ENCODE measurements at regions not wholly inside any gene's neighbourhood (a gene's known extent, or its start where the extent isn't known, plus 50 kb on each side); places are given as distances from the start of the nearest gene placed in this dataset.

DNA sequence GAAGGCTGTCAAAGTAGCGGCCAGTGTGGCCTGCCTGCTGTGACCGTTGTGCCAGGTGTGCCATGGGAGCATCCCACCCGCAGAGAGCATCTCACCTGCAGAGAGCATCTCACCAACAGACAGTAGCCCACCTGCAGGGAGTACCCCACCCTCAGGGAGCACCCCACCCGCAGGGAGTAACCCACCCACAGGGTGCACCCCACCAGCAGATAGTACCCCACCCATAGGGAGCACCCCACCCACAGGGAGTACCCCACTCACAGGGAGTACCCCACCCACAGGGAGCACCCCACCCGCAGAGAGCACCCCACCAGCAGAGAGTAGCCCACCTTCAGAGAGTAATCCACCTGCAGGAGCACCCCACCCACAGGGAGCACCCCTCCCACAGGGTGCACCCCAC, 476.5 kb downstream of the TCERG1L start:
- 81% methylated on average over 5 of the region's 5 CpGs; no CpG with 5 or more reads in 1 of the 2 donors for WGBS, 2 donors (ENCODE audit: low coverage in 1 of 2)
- in situ Hi-C loops (cut with MboI; ENCODE audit: low pct_ligation_motif_present in 1 of 4, low pct_unique_long_range_greater_than_20kb in 1 of 4, low sequenced_read_pairs in 3 of 4): no loop called here
- intact Hi-C loops (cut with DNase I; ENCODE audit: low total_unique reads): no loop called here

DNA sequence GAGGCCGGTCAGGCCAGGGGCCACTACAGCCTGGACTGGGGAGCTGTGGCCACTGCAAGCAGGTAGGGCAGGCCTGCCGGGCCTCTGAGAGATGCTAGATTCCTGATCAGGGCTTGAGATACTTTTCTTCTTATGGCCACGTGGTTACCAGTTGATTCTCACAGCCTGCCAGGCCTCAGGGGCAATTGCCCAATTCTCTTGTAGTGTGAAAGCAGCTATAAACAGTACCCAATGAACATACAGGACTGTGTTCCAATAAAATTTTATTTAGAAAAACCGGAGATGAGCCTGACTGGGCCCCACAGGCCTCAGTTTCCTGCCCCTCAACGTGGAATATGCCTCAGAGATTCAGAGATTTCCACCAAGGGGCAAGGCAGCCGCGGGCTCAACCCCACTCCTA, 475.2 kb downstream of the TCERG1L start:
- TF ChIP-seq POLR2A (IDR thresholded peaks at IDR 0.05) (no peak), EP300 (IDR thresholded peaks at IDR 0.05; ENCODE audit: low read depth) (no peak), POLR2AphosphoS5 (IDR thresholded peaks at IDR 0.05) (no peak)
- TF ChIP-seq, protein P1, sequence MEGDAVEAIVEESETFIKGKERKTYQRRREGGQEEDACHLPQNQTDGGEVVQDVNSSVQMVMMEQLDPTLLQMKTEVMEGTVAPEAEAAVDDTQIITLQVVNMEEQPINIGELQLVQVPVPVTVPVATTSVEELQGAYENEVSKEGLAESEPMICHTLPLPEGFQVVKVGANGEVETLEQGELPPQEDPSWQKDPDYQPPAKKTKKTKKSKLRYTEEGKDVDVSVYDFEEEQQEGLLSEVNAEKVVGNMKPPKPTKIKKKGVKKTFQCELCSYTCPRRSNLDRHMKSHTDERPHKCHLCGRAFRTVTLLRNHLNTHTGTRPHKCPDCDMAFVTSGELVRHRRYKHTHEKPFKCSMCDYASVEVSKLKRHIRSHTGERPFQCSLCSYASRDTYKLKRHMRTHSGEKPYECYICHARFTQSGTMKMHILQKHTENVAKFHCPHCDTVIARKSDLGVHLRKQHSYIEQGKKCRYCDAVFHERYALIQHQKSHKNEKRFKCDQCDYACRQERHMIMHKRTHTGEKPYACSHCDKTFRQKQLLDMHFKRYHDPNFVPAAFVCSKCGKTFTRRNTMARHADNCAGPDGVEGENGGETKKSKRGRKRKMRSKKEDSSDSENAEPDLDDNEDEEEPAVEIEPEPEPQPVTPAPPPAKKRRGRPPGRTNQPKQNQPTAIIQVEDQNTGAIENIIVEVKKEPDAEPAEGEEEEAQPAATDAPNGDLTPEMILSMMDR (IDR thresholded peaks at IDR 0.05): no peak
- in situ Hi-C loops (cut with MboI; ENCODE audit: low pct_ligation_motif_present in 1 of 4, low pct_unique_long_range_greater_than_20kb in 1 of 4, low sequenced_read_pairs in 3 of 4): no loop called here
- H3K9me3 ChIP-seq: no peaks in the 10 kb centered on the region
- intact Hi-C loops (cut with DNase I; ENCODE audit: low total_unique reads): no loop called here
- DNase-seq: no peak
- H3K27me3 ChIP-seq: no peaks in the 10 kb centered on the region
- H3K36me3 ChIP-seq: no peaks in the 10 kb centered on the region
- no peaks in the 10 kb centered on the region for H3K4me1 ChIP-seq
- 60 to 62% methylated on average over 2 to 7 of the region's 7 CpGs for WGBS, 2 donors (ENCODE audit: low coverage in 1 of 2)
- no peak overlapping the region for H3K4me3 ChIP-seq
- H3K27ac ChIP-seq: no peak overlapping the region

More for the DNA sequence above, 476.5 kb downstream of the TCERG1L start:
- no peak for DNase-seq
- Histone ChIP-seq H3K9me3 (no peaks in the 10 kb centered on the region), H3K27ac (no peak overlapping the region), H3K36me3 (no peaks in the 10 kb centered on the region), H3K4me3 (no peak overlapping the region), H3K4me1 (no peaks in the 10 kb centered on the region), H3K27me3 (no peaks in the 10 kb centered on the region)
- TF ChIP-seq EP300 (IDR thresholded peaks at IDR 0.05; ENCODE audit: low read depth): no peak
- TF ChIP-seq, protein P1 (IDR thresholded peaks at IDR 0.05): no peak
- TF ChIP-seq POLR2A (IDR thresholded peaks at IDR 0.05): no peak
- no peak for TF ChIP-seq POLR2AphosphoS5 (IDR thresholded peaks at IDR 0.05)

DNA sequence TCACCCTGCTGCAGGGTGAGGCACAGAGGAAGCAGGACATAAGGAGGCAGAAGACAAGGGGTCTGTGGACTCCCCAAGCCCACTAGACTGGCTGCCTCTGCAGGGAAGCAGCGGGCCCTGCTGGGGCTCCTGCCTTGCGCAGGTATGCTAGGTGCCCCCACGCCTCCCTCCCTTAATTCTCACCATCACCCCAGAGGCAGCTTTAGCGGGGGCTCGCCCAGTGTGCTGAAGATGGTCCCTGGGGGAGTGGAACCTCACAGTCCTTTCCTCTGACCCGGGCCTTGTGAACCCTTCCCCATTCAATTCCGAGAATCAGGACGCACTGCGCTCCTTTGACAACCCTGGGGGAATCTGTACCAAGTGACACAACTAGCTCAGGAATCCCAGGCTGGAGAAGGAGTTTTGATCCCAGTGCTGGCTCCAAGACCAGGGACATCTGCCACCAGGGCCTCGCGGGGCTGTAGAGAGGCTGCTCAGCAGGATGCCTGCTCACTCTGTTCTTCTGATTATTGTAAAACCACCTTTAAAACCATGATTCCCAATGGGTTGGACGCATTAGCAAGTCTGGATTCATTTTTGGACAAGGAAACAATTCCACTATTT, 468.4 kb downstream of the TCERG1L start:
- intact Hi-C loops (cut with DNase I; ENCODE audit: low total_unique reads) (no loop called here), in situ Hi-C loops (cut with MboI; ENCODE audit: low pct_ligation_motif_present in 1 of 4, low pct_unique_long_range_greater_than_20kb in 1 of 4, low sequenced_read_pairs in 3 of 4) (no loop called here)
- no peaks in the 10 kb centered on the region for H3K4me1 ChIP-seq
- DNase-seq: no peak
- H3K27me3 ChIP-seq: no peaks in the 10 kb centered on the region
- H3K4me3 ChIP-seq: no peak overlapping the region
- 50 to 73% methylated on average over 1 to 12 of the region's 12 CpGs for WGBS, 2 donors (ENCODE audit: low coverage in 1 of 2)
- H3K27ac ChIP-seq: no peak overlapping the region
- no peaks in the 10 kb centered on the region for H3K36me3 ChIP-seq
- TF ChIP-seq, protein P1 (IDR thresholded peaks at IDR 0.05): no peak
- TF ChIP-seq POLR2AphosphoS5 (IDR thresholded peaks at IDR 0.05): no peak
- no peak for TF ChIP-seq EP300 (IDR thresholded peaks at IDR 0.05; ENCODE audit: low read depth)
- no peak for TF ChIP-seq POLR2A (IDR thresholded peaks at IDR 0.05)
- H3K9me3 ChIP-seq: no peaks in the 10 kb centered on the region

DNA sequence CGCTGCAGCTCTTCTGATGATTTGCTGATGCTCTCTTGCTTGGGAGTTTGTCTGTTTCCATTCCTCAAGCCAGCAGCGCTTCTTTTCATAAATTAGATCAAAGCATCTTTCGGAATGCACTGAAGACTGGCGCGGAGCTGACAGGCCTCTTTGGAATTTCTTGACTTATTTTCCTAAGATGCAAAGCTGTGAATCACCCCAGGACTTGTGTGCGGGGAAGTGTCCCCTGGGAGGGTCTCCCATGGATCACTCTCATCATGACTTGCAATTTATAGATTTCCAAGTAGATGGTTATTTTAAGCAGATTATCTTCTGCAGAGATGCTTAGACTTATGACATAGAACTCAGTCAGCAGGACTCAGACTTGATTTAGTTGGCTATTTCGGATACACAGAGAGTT, 467.2 kb downstream of the TCERG1L start:
- DNase-seq: no peak
- no peak for TF ChIP-seq EP300 (IDR thresholded peaks at IDR 0.05; ENCODE audit: low read depth)
- H3K27ac ChIP-seq: no peak overlapping the region
- H3K36me3 ChIP-seq: no peaks in the 10 kb centered on the region
- no peaks in the 10 kb centered on the region for H3K27me3 ChIP-seq
- in situ Hi-C loops (cut with MboI; ENCODE audit: low pct_ligation_motif_present in 1 of 4, low pct_unique_long_range_greater_than_20kb in 1 of 4, low sequenced_read_pairs in 3 of 4) (no loop called here), intact Hi-C loops (cut with DNase I; ENCODE audit: low total_unique reads) (no loop called here)
- H3K9me3 ChIP-seq: no peaks in the 10 kb centered on the region
- no peak overlapping the region for H3K4me3 ChIP-seq
- 74 to 75% methylated on average over 4 to 7 of the region's 7 CpGs for WGBS, 2 donors (ENCODE audit: low coverage in 1 of 2)
- no peaks in the 10 kb centered on the region for H3K4me1 ChIP-seq

DNA sequence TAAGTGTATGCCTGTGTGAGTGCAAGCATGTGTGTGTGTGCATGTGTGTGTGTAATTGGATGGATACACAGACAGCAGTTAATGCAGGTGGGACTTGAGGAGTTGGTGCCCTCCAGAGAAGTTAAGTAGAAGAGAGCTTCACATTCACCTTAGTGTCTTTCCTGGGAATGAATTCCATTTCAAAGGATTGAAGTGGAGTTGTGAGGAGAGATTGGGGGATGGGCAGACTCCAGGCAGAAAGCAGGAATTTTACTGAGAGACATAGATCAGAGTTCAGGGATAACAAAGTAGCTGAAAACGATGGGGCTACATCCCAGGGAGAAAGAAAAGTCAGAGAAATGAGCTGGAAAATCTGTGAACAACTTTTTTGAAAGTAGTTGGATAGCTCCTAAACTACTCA, 464.4 kb downstream of the TCERG1L start:
- H3K27ac ChIP-seq: no peak overlapping the region

More for the DNA sequence above, 464.4 kb downstream of the TCERG1L start:
- intact Hi-C loops (cut with DNase I; ENCODE audit: low total_unique reads): no loop called here
- in situ Hi-C loops (cut with MboI; ENCODE audit: low pct_ligation_motif_present in 1 of 4, low pct_unique_long_range_greater_than_20kb in 1 of 4, low sequenced_read_pairs in 3 of 4): no loop called here
- Histone ChIP-seq H3K9me3 (no peaks in the 10 kb centered on the region), H3K27me3 (no peaks in the 10 kb centered on the region), H3K4me1 (no peaks in the 10 kb centered on the region), H3K36me3 (no peaks in the 10 kb centered on the region), H3K4me3 (no peak overlapping the region)
- TF ChIP-seq EP300 (IDR thresholded peaks at IDR 0.05; ENCODE audit: low read depth) (no peak), POLR2A (IDR thresholded peaks at IDR 0.05) (no peak), POLR2AphosphoS5 (IDR thresholded peaks at IDR 0.05) (no peak)
- TF ChIP-seq, protein P1 (IDR thresholded peaks at IDR 0.05): no peak
- WGBS, 2 donors (ENCODE audit: low coverage in 1 of 2): 0 to 15% methylated on average over 1 of the region's 1 CpG
- no peak for DNase-seq
